Activated T-cell treated with anti-CD3 and anti-CD28 coated beads for 1 hour (primary cell): ENCODE measurements at regions not wholly inside any gene's neighbourhood (a gene's known extent, or its start where the extent isn't known, plus 50 kb on each side); places are given as distances from the start of the nearest gene placed in this dataset.
"Not testable (repeated sequence)": the region's sequence is repeated elsewhere in the genome, so short reads cannot be mapped to it uniquely, and the experiment has no call there.

Source experiments
- DNase-seq: peaks from one replicate; pipeline ENCODE4 v3.0.0-alpha.2; 2020; ENCODE audit warnings: low read depth

- no peak for DNase-seq
These were observed 51.8 kb upstream of the AGR3 start for GRCh38 chr7:16933296-16934279.

DNA sequence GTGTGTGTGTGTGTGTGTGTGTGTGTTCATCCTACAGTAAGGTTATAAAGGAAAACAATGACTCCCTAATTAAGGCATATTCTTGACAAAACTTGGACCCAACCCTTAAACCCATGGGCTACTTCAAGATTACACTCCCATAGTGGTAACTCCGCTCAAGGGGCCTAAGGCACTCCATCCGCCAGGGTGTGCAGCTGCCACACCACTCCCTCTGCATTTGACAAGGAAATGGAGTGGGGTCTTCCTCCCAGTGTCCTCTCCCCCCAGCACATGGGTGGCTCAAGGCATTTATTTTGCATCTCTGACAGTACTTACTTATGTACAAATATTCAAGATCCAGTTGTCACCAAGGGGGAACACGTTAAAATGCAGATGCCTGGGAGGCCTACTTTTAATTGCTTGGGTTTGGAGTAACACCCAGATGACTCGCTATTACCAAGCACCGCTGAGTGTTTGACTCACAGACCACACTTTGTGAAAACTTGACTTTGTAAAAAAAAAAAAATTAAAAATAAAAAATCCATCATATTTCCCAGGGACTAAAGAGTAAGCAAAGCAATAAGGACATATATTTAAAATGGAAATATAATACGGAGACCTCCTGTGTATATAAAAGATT lies 53.0 kb upstream of the AGR3 start:
- DNase-seq, result no peak

DNA sequence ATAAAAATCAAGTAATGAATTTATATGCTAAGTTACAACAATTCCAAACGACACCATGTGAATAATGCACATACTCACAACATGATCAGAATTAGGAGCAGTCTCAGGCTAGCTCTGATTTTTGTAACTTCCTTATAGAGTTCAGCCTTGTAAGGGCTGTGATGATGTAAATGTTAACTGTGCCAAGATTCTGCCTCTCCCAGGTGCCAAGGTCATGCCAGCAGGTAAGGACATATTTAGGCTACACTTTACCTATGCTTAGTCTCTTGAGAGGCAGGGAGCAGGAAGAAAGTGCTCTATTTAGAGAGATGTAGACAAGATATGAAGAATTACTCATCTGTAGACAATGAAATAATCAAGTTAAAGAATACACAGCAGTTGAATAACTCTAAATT lies 53.6 kb upstream of the AGR3 start:
- DNase-seq, result no peak

GRCh38 chr7:16936626-16937422 lies 55.0 kb upstream of the AGR3 start:
- DNase-seq, result no peak

- no peak for DNase-seq
These were observed 57.4 kb upstream of the AGR3 start for GRCh38 chr7:16939161-16939560.

DNA sequence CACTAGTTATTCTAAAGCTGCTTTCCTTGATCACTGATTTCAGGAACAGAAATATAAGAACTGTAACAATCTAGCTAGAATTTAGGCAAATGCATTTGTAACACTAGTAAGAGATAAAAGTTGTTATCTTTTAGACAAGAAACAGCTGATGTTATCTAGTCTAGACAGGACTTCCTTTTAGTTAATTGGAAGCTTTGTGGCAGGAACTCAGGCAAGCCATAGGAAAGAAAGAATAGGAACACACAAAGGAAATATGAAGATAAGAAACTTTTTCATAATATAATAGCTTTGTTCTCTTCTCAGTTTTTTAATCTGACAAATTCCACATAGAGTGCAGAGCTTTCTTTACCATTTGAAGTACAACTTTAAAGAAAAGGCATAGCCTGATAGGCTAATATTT lies 59.0 kb upstream of the AGR3 start:
- no peak for DNase-seq

DNA sequence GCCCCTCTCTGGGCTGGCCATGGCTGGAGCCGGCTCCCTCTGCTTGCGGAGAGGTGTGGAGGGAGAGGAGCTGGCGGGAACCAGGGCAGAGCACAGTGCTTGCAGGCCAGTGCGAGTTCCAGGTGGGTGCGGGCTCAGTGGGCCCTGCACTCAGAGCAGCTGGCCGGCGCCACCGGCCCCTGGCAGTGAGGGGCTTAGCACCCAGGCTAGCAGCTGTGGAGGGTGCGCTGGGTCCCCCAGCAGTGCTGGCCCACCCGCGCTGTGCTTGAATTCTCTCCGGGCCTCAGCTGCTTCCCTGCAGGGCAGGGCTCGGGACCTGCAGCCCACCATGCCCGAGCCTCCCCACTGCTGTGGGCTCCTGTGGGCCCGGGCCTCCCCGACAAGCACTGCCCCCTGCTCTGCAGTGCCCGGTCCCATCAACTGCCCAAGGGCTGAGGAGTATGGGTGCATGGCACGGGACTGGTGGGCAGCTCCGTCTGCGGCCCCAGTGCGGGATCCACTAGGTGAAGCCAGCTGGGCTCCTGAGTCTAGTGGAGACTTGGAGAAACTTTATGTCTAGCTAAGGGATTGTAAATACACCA lies 61.2 kb upstream of the AGR3 start:
- no peak for DNase-seq

DNA sequence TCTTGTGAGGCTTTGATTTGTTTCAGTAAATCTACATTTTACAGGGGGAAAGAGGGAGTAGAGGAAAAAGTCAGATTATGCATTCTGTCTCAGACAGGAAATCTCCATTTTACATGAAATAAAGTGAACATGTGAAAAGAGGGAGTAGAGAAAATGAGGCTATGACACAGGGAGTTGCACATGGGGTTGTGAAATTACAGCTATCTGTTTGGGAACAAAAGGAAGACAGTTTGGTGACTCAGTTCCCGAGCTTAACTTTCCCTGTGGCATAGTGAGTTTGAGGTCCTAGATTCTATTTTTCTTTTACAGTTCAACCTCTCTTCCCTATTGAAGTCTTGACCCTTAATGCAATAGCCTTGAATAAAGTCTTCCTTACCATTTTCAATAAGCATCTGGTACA lies 63.2 kb upstream of the AGR3 start:
- DNase-seq, result no peak

DNA sequence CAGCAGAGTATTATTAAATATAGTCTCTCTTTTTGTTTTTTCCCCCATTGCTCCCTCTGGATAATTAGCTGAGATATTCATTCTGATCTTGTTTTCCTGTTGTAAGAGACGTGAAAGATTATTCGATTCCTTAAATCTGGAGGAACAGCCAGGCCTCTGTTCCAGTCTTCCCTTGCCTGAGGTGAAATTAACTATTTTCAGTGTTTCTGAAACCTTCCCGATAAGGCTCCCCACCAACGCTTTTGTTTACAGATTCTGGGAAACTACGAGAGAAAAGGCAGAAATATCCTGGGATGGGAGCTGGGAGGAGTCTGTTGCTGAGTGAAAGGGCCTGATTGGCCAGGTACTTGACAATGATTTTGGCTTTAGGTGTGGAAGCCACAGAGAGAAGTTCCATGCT lies 63.6 kb upstream of the AGR3 start:
- no peak for DNase-seq

DNA sequence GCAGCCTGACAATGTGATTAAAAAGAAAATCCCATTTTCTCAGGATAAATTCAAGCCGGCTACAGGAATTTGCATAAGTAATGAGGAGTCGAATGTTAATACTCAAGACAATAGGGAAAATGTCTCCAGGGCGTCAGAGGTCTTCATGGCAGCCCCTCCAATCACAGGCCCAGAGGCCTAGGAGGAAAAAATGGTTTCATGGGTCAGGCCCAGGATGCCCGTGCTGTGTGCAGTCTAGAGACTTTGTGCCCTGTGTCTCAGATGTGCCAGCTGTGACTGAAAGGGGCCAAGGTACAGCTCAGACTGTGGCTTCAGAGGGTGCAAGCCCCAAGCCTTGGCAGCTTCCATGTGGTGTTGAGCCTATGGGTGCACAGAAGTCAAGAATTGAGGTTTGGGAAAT lies 66.3 kb upstream of the AGR3 start:
- not testable (repeated sequence) for DNase-seq

GRCh38 chr7:16951483-16952080 lies 69.8 kb upstream of the AGR3 start:
- DNase-seq, result no peak

GRCh38 chr7:16954321-16954720 lies 72.5 kb upstream of the AGR3 start:
- DNase-seq, result no peak

DNA sequence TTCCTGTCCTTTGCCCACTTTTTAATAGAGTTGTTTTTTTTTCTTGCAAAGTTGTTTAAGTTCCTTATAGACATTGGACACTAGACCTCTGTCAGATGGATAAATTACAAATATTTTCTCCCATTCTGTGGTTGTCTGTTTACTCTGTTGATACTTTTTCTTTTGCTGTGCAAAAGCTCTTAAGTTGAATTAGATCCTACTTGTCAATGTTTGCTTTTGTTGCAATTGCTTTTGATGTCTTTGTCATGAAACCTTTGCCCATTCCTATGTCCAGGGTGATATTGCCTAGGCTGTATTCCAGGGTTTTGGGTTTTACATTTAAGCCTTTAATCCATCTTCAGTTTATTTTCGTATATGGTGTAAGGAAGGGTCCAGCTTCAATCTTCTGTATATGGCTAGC lies 76.9 kb upstream of the AGR3 start:
- no peak for DNase-seq

DNA sequence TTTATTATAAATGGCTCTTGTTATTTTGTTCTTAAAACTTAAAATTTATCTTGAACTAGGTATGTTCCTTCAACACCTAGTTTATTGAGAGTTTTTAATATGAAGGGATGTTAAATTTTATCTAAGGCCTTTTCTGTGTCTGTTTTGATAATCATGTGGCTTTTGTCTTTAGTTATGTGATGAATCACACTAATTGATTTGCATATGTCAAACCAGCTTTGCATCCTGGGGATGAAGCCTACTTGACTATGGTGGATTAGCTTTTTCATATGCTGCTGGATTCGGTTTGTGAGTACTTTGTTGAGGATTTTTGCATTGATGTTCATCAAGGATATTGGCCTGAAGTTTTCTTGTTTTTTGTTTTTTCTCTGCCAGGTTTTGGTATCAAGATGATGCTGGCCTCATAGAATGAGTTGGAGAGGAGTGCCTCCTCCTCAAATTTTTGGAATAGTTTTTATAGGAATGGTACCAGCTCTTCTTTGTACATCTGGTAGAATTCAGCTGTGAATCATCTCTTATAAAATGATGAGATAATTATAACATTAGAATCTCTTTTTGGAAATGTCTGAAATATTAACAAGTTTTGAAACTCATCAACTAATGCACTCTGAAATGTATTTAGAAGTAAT lies 78.7 kb upstream of the AGR3 start:
- DNase-seq, result no peak

DNA sequence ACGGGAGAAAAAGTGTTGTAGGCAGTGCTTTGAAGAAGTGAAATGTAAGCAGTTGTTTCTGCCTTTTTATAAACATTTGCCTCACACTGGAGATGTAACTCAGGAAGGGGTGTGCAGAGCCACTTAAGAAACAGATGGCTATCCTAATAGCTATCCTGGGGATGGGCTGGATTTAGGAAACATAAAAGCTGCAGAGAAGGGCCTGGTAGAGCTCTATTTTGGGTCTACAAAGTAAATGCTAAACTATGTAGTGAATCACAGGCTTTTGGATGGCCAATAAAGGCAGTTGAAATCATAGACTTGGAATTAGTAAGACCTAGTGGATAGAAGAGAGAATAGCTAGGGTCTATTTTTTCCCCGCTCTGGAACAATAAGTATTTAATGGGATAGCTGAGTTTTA lies 79.9 kb upstream of the AGR3 start:
- DNase-seq, result no peak

DNA sequence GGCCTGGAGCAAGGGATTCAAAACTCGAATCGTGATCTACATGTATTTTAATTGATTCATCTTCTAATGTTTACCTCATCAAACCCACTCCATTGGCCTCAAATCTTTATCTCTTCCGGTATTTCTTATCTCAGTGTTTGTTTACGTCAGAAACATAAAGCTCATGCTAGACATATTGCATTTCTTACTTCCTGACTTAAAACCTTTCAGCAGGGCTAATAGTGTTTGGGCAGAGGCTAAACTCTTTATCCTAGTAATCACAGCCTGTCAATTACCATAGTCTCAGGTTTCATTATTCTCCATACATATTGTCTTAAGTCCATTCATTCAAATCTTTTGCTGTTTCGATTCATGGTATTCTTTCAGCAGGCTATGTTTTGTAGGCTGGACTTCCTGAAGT lies 81.3 kb upstream of the AGR3 start:
- no peak for DNase-seq

DNA sequence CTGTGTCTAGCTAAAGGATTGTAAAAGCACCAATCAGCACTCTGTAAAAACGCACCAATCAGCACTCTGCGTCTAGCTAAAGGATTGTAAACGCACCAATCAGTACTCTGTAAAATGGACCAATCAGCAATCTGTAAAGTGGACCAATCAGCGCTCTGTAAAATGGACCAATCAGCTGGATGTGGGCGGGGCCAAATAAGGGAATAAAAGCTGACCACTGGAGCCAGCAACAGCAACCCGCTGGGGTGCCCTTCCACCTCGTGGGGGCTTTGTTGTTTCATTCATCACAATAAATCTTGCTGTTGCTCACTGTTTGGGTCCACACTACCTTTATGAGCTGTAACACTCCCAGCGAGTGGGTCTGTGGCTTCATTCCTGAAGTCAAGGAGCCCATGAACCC lies 83.9 kb upstream of the AGR3 start:
- not testable (repeated sequence) for DNase-seq

DNA sequence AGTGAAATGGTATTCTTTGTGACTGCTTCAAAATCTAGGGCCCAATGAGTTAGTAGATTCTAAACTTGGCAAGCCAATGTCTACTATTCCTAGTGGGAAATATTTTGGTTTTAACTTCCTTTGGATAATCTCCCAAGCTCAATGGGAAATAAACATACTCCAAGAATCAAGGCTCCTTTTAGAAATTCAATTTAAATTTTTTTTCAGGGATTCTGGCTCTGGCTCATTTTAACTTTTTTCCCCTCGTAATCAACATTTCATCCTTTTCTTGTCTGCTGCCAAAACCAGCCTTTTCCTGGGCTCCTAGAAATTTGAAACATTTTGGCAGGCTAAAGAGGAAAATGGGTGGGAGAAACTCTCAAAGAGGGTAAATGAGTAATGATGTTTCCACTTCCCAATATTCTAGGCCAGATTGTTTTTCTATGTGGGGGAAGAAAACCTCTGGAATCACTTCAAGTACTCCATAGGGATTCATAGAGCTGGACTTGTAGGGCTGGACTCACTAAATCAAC lies 85.6 kb upstream of the AGR3 start:
- DNase-seq, result no peak

DNA sequence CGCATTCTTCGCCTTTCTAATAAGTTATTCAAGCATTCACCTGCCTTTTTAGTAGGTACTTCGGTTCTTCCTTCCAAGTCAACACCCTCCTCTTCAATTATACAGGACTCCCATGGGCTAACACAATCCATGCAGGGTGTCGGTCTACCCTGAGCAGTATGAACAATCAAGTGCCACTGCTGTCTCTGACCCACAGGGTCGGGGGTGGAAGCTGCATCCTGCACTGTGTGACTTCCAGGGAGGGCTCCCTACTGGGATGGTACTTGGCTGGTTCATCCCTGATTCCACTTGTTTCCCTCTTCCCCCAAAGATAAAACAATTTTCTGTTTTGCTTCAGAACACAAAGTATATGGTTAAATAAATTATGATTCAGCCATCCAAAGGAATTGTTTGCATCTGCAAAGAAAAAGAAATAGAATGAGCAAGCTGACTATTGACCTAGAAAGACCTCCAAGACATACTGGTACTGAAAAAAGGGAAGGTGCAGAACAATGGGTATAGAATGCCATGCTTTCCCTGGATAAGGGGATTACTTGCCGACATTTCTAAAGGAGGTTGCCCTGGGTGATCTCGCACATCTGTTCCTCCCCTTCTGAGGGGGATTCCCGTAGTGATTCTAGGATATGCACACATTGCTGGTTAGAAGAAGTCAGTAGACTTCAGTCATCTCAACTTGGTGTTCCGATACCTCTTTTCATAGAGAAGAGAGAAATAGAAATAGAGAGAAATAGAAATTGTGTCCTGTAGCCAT lies 89.1 kb upstream of the AGR3 start:
- DNase-seq, result no peak

DNA sequence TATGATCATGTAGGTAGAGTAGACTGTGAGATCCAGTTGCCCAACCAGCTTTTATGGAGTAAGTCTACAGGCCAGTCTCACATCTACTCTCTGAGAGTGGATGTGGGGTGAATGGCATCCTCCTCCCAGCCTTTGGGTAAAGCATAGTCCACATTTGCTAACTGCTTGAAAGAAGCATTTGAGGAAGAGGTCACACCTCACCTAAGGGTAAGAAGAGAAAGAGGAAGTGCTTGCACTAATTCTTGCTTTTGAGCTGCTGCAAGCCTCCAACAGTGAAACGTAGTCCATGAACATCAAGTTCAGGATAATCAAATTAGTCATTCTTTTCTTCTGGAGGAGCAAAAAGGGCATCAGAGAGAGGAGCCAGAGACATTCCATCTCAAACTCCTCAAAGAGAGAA lies 93.9 kb upstream of the AGR3 start:
- DNase-seq, result no peak
